OCI-LY7 (cell line): ENCODE measurements at regions not wholly inside any gene's neighbourhood (a gene's known extent, or its start where the extent isn't known, plus 50 kb on each side); places are given as distances from the start of the nearest gene placed in this dataset.

ENCODE experiments used
- BruUV-seq: library from RNA; stranded (reverse); fragments of 400-500 nt; replicated peaks from 2 replicates; lab custom pipeline; 2021; lab: Mats Ljungman, UMichigan
- CTCF ChIA-PET: fragments of 300-600 bp; sonication (Branson Sonifier 250); formaldehyde crosslinking; loops from one replicate; lab custom pipeline; 2022; ENCODE audit warnings: antibody characterized with exemption; ENCODE audit not compliant: unreplicated experiment; lab: Charles Lee
- POLR2A ChIA-PET: fragments of 300-600 bp; sonication (Branson Sonifier 250); formaldehyde crosslinking; loops from one replicate; lab custom pipeline; 2022; ENCODE audit warnings: antibody characterized with exemption; lab: Charles Lee
- DNase-seq: peaks from one replicate; pipeline ENCODE4 v3.0.0-alpha.2; 2015; ENCODE audit warnings: low spot score
- H2AFZ ChIP-seq: fragments of 200-600 bp; sonication (generic), shearing (Covaris generic); 2 replicates; pipeline ENCODE4 v1.6.1; 2014; ENCODE audit warnings: mild to moderate bottlenecking, antibody characterized with exemption, low read length, moderate library complexity
- H3K27ac ChIP-seq: fragments of 200-600 bp; sonication (generic); 2 replicates; pipeline ENCODE4 v1.5.1; 2014; ENCODE audit warnings: mixed run types, low read depth, mild to moderate bottlenecking, moderate library complexity, low read length, inconsistent platforms; ENCODE audit not compliant: poor library complexity, severe bottlenecking
- H3K36me3 ChIP-seq: fragments of 200-600 bp; sonication (generic); 2 replicates; pipeline ENCODE4 v1.6.1; 2014; ENCODE audit warnings: mild to moderate bottlenecking, antibody characterized with exemption, low read length, moderate library complexity, mixed read lengths; ENCODE audit not compliant: insufficient read depth
- H3K4me1 ChIP-seq: fragments of 200-600 bp; sonication (generic); 2 replicates; pipeline ENCODE4 v1.5.1; 2014; ENCODE audit warnings: mild to moderate bottlenecking, low read length; ENCODE audit not compliant: insufficient read depth, poor library complexity, severe bottlenecking
- H3K4me2 ChIP-seq: fragments of 200-600 bp; sonication (generic); 2 replicates; pipeline ENCODE4 v1.6.1; 2014; ENCODE audit warnings: mild to moderate bottlenecking, low read length
- H3K4me3 ChIP-seq: fragments of 200-600 bp; sonication (generic); 2 replicates; pipeline ENCODE4 v1.5.1; 2014; ENCODE audit warnings: mild to moderate bottlenecking, low read depth, low read length; ENCODE audit not compliant: poor library complexity, severe bottlenecking
- H3K79me2 ChIP-seq: fragments of 200-600 bp; sonication (generic); 2 replicates; pipeline ENCODE4 v1.6.1; 2016; ENCODE audit warnings: low read depth, mild to moderate bottlenecking, low read length, moderate library complexity, mixed read lengths; ENCODE audit not compliant: insufficient read depth
- H3K9me2 ChIP-seq: fragments of 200-600 bp; sonication (generic); 2 replicates; pipeline ENCODE4 v1.6.1; 2016; ENCODE audit warnings: mild to moderate bottlenecking, low read length, mixed read lengths; ENCODE audit not compliant: insufficient read depth
- H3K9me3 ChIP-seq: fragments of 200-600 bp; sonication (generic); 2 replicates; pipeline ENCODE4 v1.6.1; 2014; ENCODE audit warnings: mild to moderate bottlenecking, mixed run types, low read length, mixed read lengths
- H4K20me1 ChIP-seq: fragments of 200-600 bp; sonication (generic); 2 replicates; pipeline ENCODE4 v1.6.1; 2014; ENCODE audit warnings: mild to moderate bottlenecking, antibody characterized with exemption, low read length, moderate library complexity, mixed read lengths; ENCODE audit not compliant: insufficient read depth
- EZH2phosphoT487 ChIP-seq: fragments of 200-600 bp; sonication (generic); IDR thresholded peaks from 2 replicates; pipeline ENCODE4 v1.6.1; 2018; ENCODE audit warnings: low read depth, borderline replicate concordance, mild to moderate bottlenecking, mixed run types, antibody characterized with exemption, low read length, moderate library complexity, mixed read lengths
- intact Hi-C: fragments of 100-400 bp; cut with micrococcal nuclease; formaldehyde crosslinking; loops from one replicate; pipeline ENCODE4 v1.10.0; 2022; ENCODE audit not compliant: unreplicated experiment
- TF ChIP-seq, protein P1 (sequence below): fragments of 200-600 bp; sonication (generic); conservative IDR thresholded peaks from 2 replicates; pipeline ENCODE4 v1.5.1; 2014; ENCODE audit warnings: mild to moderate bottlenecking, antibody characterized with exemption, low read length, moderate library complexity, mixed read lengths

DNA sequence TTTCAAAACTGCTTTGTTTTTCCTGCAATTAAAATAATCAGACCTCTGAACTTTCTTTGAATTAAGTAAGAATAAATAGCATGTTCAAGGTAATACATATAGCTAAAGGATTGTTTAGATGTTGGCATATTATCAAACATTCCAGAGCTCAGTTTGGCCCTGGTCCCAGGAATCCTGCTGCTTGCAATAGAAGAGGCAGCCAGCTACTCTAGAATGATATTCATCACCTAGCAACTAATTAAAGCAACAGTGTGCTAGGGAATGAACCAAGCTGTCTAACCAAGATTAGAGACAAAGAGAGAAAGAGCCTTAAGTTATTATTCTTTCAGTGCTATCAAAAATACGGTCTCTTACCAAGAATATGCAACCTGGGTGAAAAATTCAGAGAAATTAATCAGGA lies 460.9 kb downstream of the GABRG1 start:
- BruUV-seq, result no TSS peak
- CTCF ChIA-PET, result no interaction called here
- no peaks in the 10 kb centered on the region for H3K9me2 ChIP-seq
- no peaks in the 10 kb centered on the region for H3K9me3 ChIP-seq
- intact Hi-C loops, result no loop called here
- H2AFZ ChIP-seq, result no peak overlapping the region
- no peak for TF ChIP-seq EZH2phosphoT487
- H3K36me3 ChIP-seq, result no peaks in the 10 kb centered on the region
- H3K79me2 ChIP-seq, result no peaks in the 10 kb centered on the region
- H3K4me1 ChIP-seq, result no peaks in the 10 kb centered on the region
- POLR2A ChIA-PET, result no interaction called here
- no peak overlapping the region for H3K4me3 ChIP-seq
- H4K20me1 ChIP-seq, result no peaks in the 10 kb centered on the region
- DNase-seq, result no peak
- H3K4me2 ChIP-seq, result no peak overlapping the region
- H3K27ac ChIP-seq, result no peak overlapping the region

DNA sequence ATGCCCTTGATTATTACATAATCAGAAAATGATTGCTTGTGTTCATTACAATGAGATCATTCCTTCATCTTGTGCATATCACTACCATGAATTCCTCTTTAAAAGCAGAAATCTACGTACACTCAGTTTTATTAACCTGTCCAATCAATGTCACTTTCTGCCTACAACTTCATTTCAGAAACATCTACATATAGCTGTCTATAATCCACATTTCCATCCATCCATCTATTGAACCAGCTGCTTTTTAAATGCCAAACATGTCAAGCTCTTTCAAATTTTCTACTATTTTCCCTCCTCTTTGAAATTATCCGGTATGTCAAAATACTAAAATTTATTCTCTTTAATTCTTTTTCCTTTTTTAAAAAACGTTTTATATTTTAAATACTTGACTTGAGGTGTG lies 462.0 kb downstream of the GABRG1 start:
- H3K4me3 ChIP-seq, result no peak overlapping the region
- H3K9me2 ChIP-seq, result no peaks in the 10 kb centered on the region
- no peaks in the 10 kb centered on the region for H3K79me2 ChIP-seq
- ChIA-PET POLR2A (no interaction called here), CTCF (no interaction called here)
- no peaks in the 10 kb centered on the region for H4K20me1 ChIP-seq
- H3K9me3 ChIP-seq, result no peaks in the 10 kb centered on the region
- TF ChIP-seq EZH2phosphoT487, result no peak
- TF ChIP-seq, protein P1, sequence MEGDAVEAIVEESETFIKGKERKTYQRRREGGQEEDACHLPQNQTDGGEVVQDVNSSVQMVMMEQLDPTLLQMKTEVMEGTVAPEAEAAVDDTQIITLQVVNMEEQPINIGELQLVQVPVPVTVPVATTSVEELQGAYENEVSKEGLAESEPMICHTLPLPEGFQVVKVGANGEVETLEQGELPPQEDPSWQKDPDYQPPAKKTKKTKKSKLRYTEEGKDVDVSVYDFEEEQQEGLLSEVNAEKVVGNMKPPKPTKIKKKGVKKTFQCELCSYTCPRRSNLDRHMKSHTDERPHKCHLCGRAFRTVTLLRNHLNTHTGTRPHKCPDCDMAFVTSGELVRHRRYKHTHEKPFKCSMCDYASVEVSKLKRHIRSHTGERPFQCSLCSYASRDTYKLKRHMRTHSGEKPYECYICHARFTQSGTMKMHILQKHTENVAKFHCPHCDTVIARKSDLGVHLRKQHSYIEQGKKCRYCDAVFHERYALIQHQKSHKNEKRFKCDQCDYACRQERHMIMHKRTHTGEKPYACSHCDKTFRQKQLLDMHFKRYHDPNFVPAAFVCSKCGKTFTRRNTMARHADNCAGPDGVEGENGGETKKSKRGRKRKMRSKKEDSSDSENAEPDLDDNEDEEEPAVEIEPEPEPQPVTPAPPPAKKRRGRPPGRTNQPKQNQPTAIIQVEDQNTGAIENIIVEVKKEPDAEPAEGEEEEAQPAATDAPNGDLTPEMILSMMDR, result no peak
- H3K4me1 ChIP-seq, result no peaks in the 10 kb centered on the region
- H3K27ac ChIP-seq, result no peak overlapping the region
- no peak for DNase-seq
- H3K4me2 ChIP-seq, result no peak overlapping the region
- BruUV-seq, result no TSS peak
- no peaks in the 10 kb centered on the region for H3K36me3 ChIP-seq
- H2AFZ ChIP-seq, result no peak overlapping the region
- intact Hi-C loops, result no loop called here

DNA sequence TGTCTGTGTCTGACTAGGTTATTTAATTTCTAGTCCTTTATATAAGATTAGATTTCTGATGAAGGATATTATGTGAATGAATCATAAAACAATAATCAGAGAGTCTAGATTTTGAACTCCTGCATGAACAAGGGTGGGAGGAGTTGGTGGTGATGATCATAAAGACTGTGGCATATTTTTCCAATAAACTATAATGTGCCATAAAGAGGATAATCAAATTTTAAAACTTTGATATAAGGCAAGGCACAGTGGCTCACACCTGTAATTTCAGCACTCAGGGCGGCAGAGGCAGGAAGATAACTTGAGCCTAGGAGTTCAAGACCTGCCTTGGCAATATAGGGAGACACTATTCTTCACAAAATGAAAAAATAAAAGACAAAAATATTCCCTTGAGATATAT lies 473.3 kb downstream of the GABRG1 start:
- Histone ChIP-seq H2AFZ (no peak overlapping the region), H3K79me2 (no peaks in the 10 kb centered on the region), H3K4me3 (no peak overlapping the region), H4K20me1 (no peaks in the 10 kb centered on the region), H3K4me1 (no peaks in the 10 kb centered on the region), H3K4me2 (no peak overlapping the region), H3K9me2 (no peaks in the 10 kb centered on the region), H3K36me3 (no peaks in the 10 kb centered on the region), H3K9me3 (no peaks in the 10 kb centered on the region), H3K27ac (no peak overlapping the region)
- BruUV-seq, result no TSS peak
- DNase-seq, result no peak
- CTCF ChIA-PET, result no interaction called here
- POLR2A ChIA-PET, result no interaction called here
- intact Hi-C loops, result no loop called here
- TF ChIP-seq EZH2phosphoT487, result no peak
- TF ChIP-seq, protein P1, result no peak
